Inflammatory macrophage treated with lipopolysaccharide for 1 hour (primary cell): ENCODE measurements at regions not wholly inside any gene's neighbourhood (a gene's known extent, or its start where the extent isn't known, plus 50 kb on each side); places are given as distances from the start of the nearest gene placed in this dataset.
"Not testable (repeated sequence)": the region's sequence is repeated elsewhere in the genome, so short reads cannot be mapped to it uniquely, and the experiment has no call there.

Source experiments
- DNase-seq, 2 donors: peaks; one replicate each; pipeline ENCODE4 v3.0.0-alpha.2; 2020 to 2022

GRCh38 chr1:10914056-10914455 is 98.4 kb upstream of the TARDBP start:
- no peak for DNase-seq

GRCh38 chr1:10915594-10915993 is 96.9 kb upstream of the TARDBP start:
- no peak for DNase-seq

- DNase-seq: no peak
These were observed 96.1 kb upstream of the TARDBP start for GRCh38 chr1:10916311-10916710.

- DNase-seq: peak in 1 of 2 donors; percentile 22
These were observed 95.5 kb upstream of the TARDBP start for GRCh38 chr1:10916991-10917390.

- DNase-seq: no peak
These were observed 94.7 kb upstream of the TARDBP start for GRCh38 chr1:10917513-10918454.

- DNase-seq: no peak
These were observed 93.9 kb upstream of the TARDBP start for GRCh38 chr1:10918531-10918930.

GRCh38 chr1:10920063-10920626 is 92.3 kb upstream of the TARDBP start:
- no peak for DNase-seq

- DNase-seq: not testable (repeated sequence)
These were observed 90.0 kb upstream of the TARDBP start for GRCh38 chr1:10922315-10923060.

- DNase-seq: no peak
These were observed 88.4 kb upstream of the TARDBP start for GRCh38 chr1:10924030-10924429.

- DNase-seq: no peak
These were observed 83.8 kb upstream of the TARDBP start for GRCh38 chr1:10928654-10929053.

GRCh38 chr1:10932088-10932487 is 80.4 kb upstream of the TARDBP start:
- DNase-seq: no peak

GRCh38 chr1:10934150-10934818 is 78.2 kb upstream of the TARDBP start:
- no peak for DNase-seq

GRCh38 chr1:10935246-10935645 is 77.2 kb upstream of the TARDBP start:
- DNase-seq: no peak

- DNase-seq: no peak
These were observed 76.7 kb upstream of the TARDBP start for GRCh38 chr1:10935724-10936123.

- DNase-seq: no peak
These were observed 75.2 kb upstream of the TARDBP start for GRCh38 chr1:10936998-10937901.

GRCh38 chr1:10938741-10939417 is 73.6 kb upstream of the TARDBP start:
- DNase-seq: no peak

GRCh38 chr1:10939654-10940450 is 72.6 kb upstream of the TARDBP start:
- peak; percentile 5 to 11 for DNase-seq

- DNase-seq: no peak
These were observed 72.0 kb upstream of the TARDBP start for GRCh38 chr1:10940451-10940804.

GRCh38 chr1:10940838-10941237 is 71.6 kb upstream of the TARDBP start:
- DNase-seq: no peak

GRCh38 chr1:10941891-10942541 is 70.4 kb upstream of the TARDBP start:
- peak in 1 of 2 donors; percentile 76 for DNase-seq
